SU-DHL-6 (cell line): ENCODE measurements at regions not wholly inside any gene's neighbourhood (a gene's known extent, or its start where the extent isn't known, plus 50 kb on each side); places are given as distances from the start of the nearest gene placed in this dataset.

Experiments
- H2AFZ ChIP-seq: fragments of 200-600 bp; sonication (generic); 2 replicates; pipeline ENCODE4 v1.6.1; 2014; ENCODE audit warnings: low read depth, mild to moderate bottlenecking, moderate library complexity, mixed read lengths, antibody characterized with exemption, low read length; ENCODE audit not compliant: severe bottlenecking
- H3F3A ChIP-seq: fragments of 200-600 bp; shearing (Covaris generic); 2 replicates; pipeline ENCODE4 v1.6.0; 2016; ENCODE audit warnings: antibody characterized with exemption, mild to moderate bottlenecking; ENCODE audit not compliant: insufficient read depth
- H3K27ac ChIP-seq: fragments of 200-600 bp; sonication (generic); 2 replicates; pipeline ENCODE4 v1.5.1; 2016; ENCODE audit warnings: low read depth, mild to moderate bottlenecking, low read length, moderate library complexity, mixed read lengths
- H3K27me3 ChIP-seq: fragments of 200-600 bp; sonication (generic), shearing (Covaris generic); 2 replicates; pipeline ENCODE4 v1.6.0; 2014; ENCODE audit warnings: mild to moderate bottlenecking, low read length
- H3K36me3 ChIP-seq: fragments of 200-600 bp; sonication (generic); 2 replicates; pipeline ENCODE4 v1.6.1; 2014; ENCODE audit warnings: mild to moderate bottlenecking, low read length, mixed read lengths
- H3K4me2 ChIP-seq: fragments of 300-600, 200-600 bp; shearing (Covaris generic), sonication (generic); 2 replicates; pipeline ENCODE4 v1.6.0; 2014; ENCODE audit warnings: low read length, low read depth, mild to moderate bottlenecking; ENCODE audit not compliant: poor library complexity, severe bottlenecking
- H3K4me3 ChIP-seq: fragments of 200-600 bp; sonication (generic); 2 replicates; pipeline ENCODE4 v1.5.1; 2014; ENCODE audit warnings: antibody characterized with exemption, low read length, mild to moderate bottlenecking, mixed read lengths; ENCODE audit not compliant: insufficient read depth, poor library complexity, severe bottlenecking
- H3K79me2 ChIP-seq: fragments of 200-600 bp; sonication (generic); 2 replicates; pipeline ENCODE4 v1.6.1; 2014; ENCODE audit warnings: mild to moderate bottlenecking, low read length, moderate library complexity; ENCODE audit not compliant: insufficient read depth
- H3K9ac ChIP-seq: fragments of 200-600 bp; sonication (generic); 2 replicates; pipeline ENCODE4 v1.7.0; 2014; ENCODE audit warnings: mild to moderate bottlenecking, low read length
- H3K9me2 ChIP-seq: fragments of 200-600 bp; sonication (generic); replicated peaks from 2 replicates; pipeline ENCODE4 v1.6.1; 2014; ENCODE audit warnings: low read length; ENCODE audit not compliant: insufficient read depth
- H3K9me3 ChIP-seq: fragments of 200-600 bp; sonication (generic); 2 replicates; pipeline ENCODE4 v1.6.1; 2014; ENCODE audit warnings: low read length, mixed read lengths; ENCODE audit not compliant: insufficient read depth
- H4K20me1 ChIP-seq: fragments of 200-600 bp; sonication (generic); 2 replicates; pipeline ENCODE4 v1.6.1; 2014; ENCODE audit warnings: low read depth, mild to moderate bottlenecking, antibody characterized with exemption, low read length, moderate library complexity, mixed read lengths
- EZH2phosphoT487 ChIP-seq: fragments of 200-600 bp; sonication (generic), shearing (Covaris generic); conservative IDR thresholded peaks from 2 replicates; pipeline ENCODE4 v1.6.1; 2018; ENCODE audit warnings: mild to moderate bottlenecking, antibody characterized with exemption, low read length, moderate library complexity, mixed read lengths
- TF ChIP-seq, protein P1 (sequence below): fragments of 200-600 bp; sonication (generic); IDR thresholded peaks from one replicate; pipeline ENCODE4 v1.5.1; 2017; ENCODE audit warnings: antibody characterized with exemption, mild to moderate bottlenecking, low read length, moderate library complexity; ENCODE audit not compliant: insufficient read depth, poor library complexity, severe bottlenecking

DNA sequence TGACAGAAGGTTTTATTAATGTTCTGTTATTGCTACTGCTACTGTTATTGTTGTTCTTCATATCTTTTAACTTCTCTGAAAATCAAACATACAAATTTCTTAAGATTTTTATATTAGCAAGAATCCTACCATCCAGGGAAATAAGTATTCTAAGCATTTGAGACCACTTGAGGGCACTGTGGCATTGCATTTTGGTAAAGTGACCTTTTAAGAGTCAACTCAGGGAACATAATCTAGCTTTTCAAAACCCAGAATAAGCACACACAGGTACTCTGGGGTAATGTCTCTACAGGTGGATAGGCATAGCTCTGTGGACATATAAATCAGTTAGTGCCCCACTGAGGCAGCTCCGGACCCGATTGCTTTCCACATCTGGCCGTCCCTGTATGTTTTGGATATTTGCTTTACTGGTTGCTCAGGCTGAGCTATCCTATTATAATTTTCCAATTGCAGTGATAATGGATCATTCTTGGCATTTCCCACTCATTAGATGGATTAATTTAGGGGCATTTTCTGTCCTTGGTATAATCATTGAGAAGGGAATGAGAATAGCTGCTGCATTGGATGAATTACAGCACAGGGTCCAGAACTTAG, 1425.1 kb upstream of the CDH8 start:
- no peak overlapping the region for H3K4me3 ChIP-seq
- no peaks in the 10 kb centered on the region for H3K9me2 ChIP-seq
- no peak overlapping the region for H3K4me2 ChIP-seq
- H3K27me3 ChIP-seq = no peaks in the 10 kb centered on the region
- H2AFZ ChIP-seq = no peak overlapping the region
- H3K27ac ChIP-seq = no peak overlapping the region
- no peak for TF ChIP-seq EZH2phosphoT487
- TF ChIP-seq, protein P1, sequence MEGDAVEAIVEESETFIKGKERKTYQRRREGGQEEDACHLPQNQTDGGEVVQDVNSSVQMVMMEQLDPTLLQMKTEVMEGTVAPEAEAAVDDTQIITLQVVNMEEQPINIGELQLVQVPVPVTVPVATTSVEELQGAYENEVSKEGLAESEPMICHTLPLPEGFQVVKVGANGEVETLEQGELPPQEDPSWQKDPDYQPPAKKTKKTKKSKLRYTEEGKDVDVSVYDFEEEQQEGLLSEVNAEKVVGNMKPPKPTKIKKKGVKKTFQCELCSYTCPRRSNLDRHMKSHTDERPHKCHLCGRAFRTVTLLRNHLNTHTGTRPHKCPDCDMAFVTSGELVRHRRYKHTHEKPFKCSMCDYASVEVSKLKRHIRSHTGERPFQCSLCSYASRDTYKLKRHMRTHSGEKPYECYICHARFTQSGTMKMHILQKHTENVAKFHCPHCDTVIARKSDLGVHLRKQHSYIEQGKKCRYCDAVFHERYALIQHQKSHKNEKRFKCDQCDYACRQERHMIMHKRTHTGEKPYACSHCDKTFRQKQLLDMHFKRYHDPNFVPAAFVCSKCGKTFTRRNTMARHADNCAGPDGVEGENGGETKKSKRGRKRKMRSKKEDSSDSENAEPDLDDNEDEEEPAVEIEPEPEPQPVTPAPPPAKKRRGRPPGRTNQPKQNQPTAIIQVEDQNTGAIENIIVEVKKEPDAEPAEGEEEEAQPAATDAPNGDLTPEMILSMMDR = no peak
- H3K36me3 ChIP-seq = no peaks in the 10 kb centered on the region
- H3K9ac ChIP-seq = no peak overlapping the region
- H3K79me2 ChIP-seq = no peaks in the 10 kb centered on the region
- H3F3A ChIP-seq = no peaks in the 10 kb centered on the region
- H4K20me1 ChIP-seq = no peaks in the 10 kb centered on the region
- H3K9me3 ChIP-seq = no peaks in the 10 kb centered on the region

DNA sequence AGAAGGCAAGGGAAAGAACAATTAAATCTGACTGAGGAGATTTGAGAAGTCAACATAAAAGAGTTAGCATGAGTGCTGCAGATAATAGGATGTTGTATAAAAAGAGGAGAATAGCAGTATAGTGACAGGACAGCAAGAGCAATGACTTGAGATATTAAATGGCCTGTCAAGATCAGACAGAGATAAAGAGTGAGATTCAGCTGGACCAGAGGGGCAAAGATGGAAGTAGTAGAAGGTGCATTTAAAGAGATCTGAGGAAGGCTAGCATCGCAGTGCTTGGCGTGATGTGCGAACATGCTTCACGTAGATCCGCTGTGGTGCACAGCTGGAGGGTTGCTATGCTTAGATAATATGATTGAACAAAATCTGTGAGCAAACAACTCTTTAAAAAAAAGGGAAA, 1422.6 kb upstream of the CDH8 start:
- H3K79me2 ChIP-seq = no peaks in the 10 kb centered on the region
- H3K4me2 ChIP-seq = no peak overlapping the region
- no peaks in the 10 kb centered on the region for H4K20me1 ChIP-seq
- H3F3A ChIP-seq = no peaks in the 10 kb centered on the region
- TF ChIP-seq EZH2phosphoT487 = no peak
- TF ChIP-seq, protein P1 = no peak
- no peaks in the 10 kb centered on the region for H3K9me3 ChIP-seq
- no peaks in the 10 kb centered on the region for H3K27me3 ChIP-seq
- H3K36me3 ChIP-seq = no peaks in the 10 kb centered on the region
- H3K27ac ChIP-seq = no peak overlapping the region
- no peak overlapping the region for H3K9ac ChIP-seq
- no peaks in the 10 kb centered on the region for H3K9me2 ChIP-seq
- no peak overlapping the region for H2AFZ ChIP-seq
- no peak overlapping the region for H3K4me3 ChIP-seq

DNA sequence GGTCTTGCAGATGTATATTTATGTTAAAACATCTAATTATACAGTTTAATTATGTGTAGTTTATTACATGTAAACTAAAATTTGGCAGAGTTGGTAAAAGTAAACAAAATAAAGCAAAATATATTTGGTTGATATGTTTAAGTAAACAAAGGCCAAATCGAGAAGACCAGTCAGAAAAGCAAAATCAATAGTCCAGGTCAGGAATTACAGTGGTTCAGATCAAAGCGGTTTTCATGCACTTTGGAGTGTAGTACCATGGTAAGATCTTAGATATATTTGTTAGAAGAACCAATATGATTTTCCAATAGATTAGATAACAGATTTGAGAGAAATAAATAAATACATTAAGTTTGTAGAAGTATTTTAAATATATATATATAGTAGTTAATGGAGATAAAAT, 1421.6 kb upstream of the CDH8 start:
- Histone ChIP-seq H3K9ac (no peak overlapping the region), H2AFZ (no peak overlapping the region), H3F3A (no peaks in the 10 kb centered on the region), H4K20me1 (no peaks in the 10 kb centered on the region), H3K9me2 (no peaks in the 10 kb centered on the region), H3K4me2 (no peak overlapping the region), H3K27ac (no peak overlapping the region), H3K9me3 (no peaks in the 10 kb centered on the region), H3K4me3 (no peak overlapping the region), H3K79me2 (no peaks in the 10 kb centered on the region), H3K36me3 (no peaks in the 10 kb centered on the region), H3K27me3 (no peaks in the 10 kb centered on the region)
- no peak for TF ChIP-seq EZH2phosphoT487
- TF ChIP-seq, protein P1 = no peak

DNA sequence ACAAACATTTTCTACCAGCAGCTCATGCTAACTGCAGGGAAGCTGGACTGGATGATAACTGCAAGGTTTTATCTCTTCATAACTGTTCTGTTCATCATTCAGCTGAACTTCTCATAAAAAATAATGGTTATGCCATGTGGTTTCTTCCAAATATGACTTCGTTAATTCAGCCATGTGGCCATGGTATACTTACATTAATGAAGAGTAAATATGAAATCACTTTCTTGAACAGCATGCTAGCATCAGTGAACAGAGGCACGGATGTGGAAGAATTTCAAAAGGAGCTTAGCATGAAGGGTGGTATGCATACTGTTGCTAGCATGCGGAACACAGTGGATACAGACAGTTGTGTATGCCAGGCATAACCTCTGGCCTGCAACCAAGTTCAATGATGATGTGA, 1417.0 kb upstream of the CDH8 start:
- no peaks in the 10 kb centered on the region for H3F3A ChIP-seq
- H3K36me3 ChIP-seq = no peaks in the 10 kb centered on the region
- H3K9me2 ChIP-seq = no peaks in the 10 kb centered on the region
- H4K20me1 ChIP-seq = no peaks in the 10 kb centered on the region
- no peak overlapping the region for H3K4me2 ChIP-seq
- H3K9me3 ChIP-seq = no peaks in the 10 kb centered on the region
- H3K27ac ChIP-seq = no peak overlapping the region
- no peaks in the 10 kb centered on the region for H3K27me3 ChIP-seq
- H3K4me3 ChIP-seq = no peak overlapping the region
- TF ChIP-seq, protein P1 = no peak
- no peak for TF ChIP-seq EZH2phosphoT487
- H2AFZ ChIP-seq = no peak overlapping the region
- no peak overlapping the region for H3K9ac ChIP-seq
- H3K79me2 ChIP-seq = no peaks in the 10 kb centered on the region
